Smooth muscle cell (in vitro differentiated cells): ENCODE measurements at regions not wholly inside any gene's neighbourhood (a gene's known extent, or its start where the extent isn't known, plus 50 kb on each side); places are given as distances from the start of the nearest gene placed in this dataset.

Source experiments
- DNase-seq: peaks from one replicate; lab custom pipeline; 2025; ENCODE audit not compliant: unreplicated experiment; lab: John Stamatoyannopoulos, UW
- H2AFZ ChIP-seq: fragments of 200-600 bp; sonication (generic); 2 replicates; pipeline ENCODE4 v1.6.0; 2016; ENCODE audit warnings: antibody characterized with exemption, low read depth, mild to moderate bottlenecking
- H3F3A ChIP-seq: fragments of 200-600 bp; sonication (generic); 2 replicates; pipeline ENCODE4 v1.6.0; 2017; ENCODE audit warnings: antibody characterized with exemption, low read depth
- H3K27ac ChIP-seq: fragments of 200-600 bp; sonication (generic); 2 replicates; pipeline ENCODE4 v1.5.1; 2016; ENCODE audit warnings: low read depth, mild to moderate bottlenecking
- H3K27me3 ChIP-seq: fragments of 200-600 bp; sonication (generic); 2 replicates; pipeline ENCODE4 v1.6.1; 2016; ENCODE audit warnings: low read depth, mild to moderate bottlenecking
- H3K36me3 ChIP-seq: fragments of 200-600 bp; sonication (generic); 2 replicates; pipeline ENCODE4 v1.5.1; 2016; ENCODE audit warnings: low read depth
- H3K4me1 ChIP-seq: fragments of 200-600 bp; sonication (generic); 2 replicates; pipeline ENCODE4 v1.5.1; 2016; ENCODE audit warnings: low read depth
- H3K4me2 ChIP-seq: fragments of 200-600 bp; sonication (generic); 2 replicates; pipeline ENCODE4 v1.6.0; 2016; ENCODE audit warnings: mild to moderate bottlenecking
- H3K4me3 ChIP-seq: fragments of 200-600 bp; sonication (generic); 2 replicates; pipeline ENCODE4 v1.5.1; 2016; ENCODE audit warnings: mild to moderate bottlenecking
- H3K79me2 ChIP-seq: fragments of 200-600 bp; sonication (generic); 2 replicates; pipeline ENCODE4 v1.6.0; 2016; ENCODE audit warnings: low read depth, mild to moderate bottlenecking
- H3K9ac ChIP-seq: fragments of 200-600 bp; sonication (generic); 2 replicates; pipeline ENCODE4 v1.6.0; 2016; ENCODE audit warnings: low read depth
- H3K9me3 ChIP-seq: fragments of 200-600 bp; sonication (generic); replicated peaks from 2 replicates; pipeline ENCODE4 v1.5.1; 2016; ENCODE audit warnings: low read depth
- H4K20me1 ChIP-seq: fragments of 200-600 bp; sonication (generic); 2 replicates; pipeline ENCODE4 v1.6.0; 2016; ENCODE audit warnings: low read depth
- CTCF ChIP-seq: fragments of 200-600 bp; sonication (generic); IDR thresholded peaks from 2 replicates; pipeline ENCODE4 v1.5.1; 2017; ENCODE audit warnings: borderline replicate concordance, mild to moderate bottlenecking, antibody characterized with exemption; ENCODE audit not compliant: insufficient read depth, poor library complexity, severe bottlenecking
- WGBS: methylation state at CpG from one replicate; pipeline ENCODE4 v1.1.7; 2016; ENCODE audit warnings: low lambda C conversion rate; 5-methylcytosine and 5-hydroxymethylcytosine counted together

GRCh38 chr11:25890626-25891260 is 441.2 kb upstream of the ANO3 start:
- no peaks in the 10 kb centered on the region for H3K36me3 ChIP-seq
- H3K9ac ChIP-seq = no peak overlapping the region
- no peak for TF ChIP-seq CTCF
- DNase-seq = no peak
- no peak overlapping the region for H3K4me3 ChIP-seq
- H3F3A ChIP-seq = no peaks in the 10 kb centered on the region
- H3K4me1 ChIP-seq = no peaks in the 10 kb centered on the region
- WGBS = 79% methylated on average over 3 of the region's 3 CpGs
- H3K9me3 ChIP-seq = no peaks in the 10 kb centered on the region
- no peaks in the 10 kb centered on the region for H3K27me3 ChIP-seq
- peak overlapping the region; percentile 43 for H2AFZ ChIP-seq
- H3K79me2 ChIP-seq = no peaks in the 10 kb centered on the region
- no peaks in the 10 kb centered on the region for H4K20me1 ChIP-seq
- H3K27ac ChIP-seq = no peak overlapping the region
- H3K4me2 ChIP-seq = no peak overlapping the region

GRCh38 chr11:25891960-25892359 is 440.0 kb upstream of the ANO3 start:
- no peak overlapping the region for H3K4me2 ChIP-seq
- no peaks in the 10 kb centered on the region for H3F3A ChIP-seq
- no peak overlapping the region for H2AFZ ChIP-seq
- 95% methylated on average over 1 of the region's 1 CpG for WGBS
- no peaks in the 10 kb centered on the region for H3K9me3 ChIP-seq
- no peaks in the 10 kb centered on the region for H4K20me1 ChIP-seq
- no peak for DNase-seq
- no peak overlapping the region for H3K4me3 ChIP-seq
- no peak overlapping the region for H3K9ac ChIP-seq
- H3K4me1 ChIP-seq = no peaks in the 10 kb centered on the region
- H3K27me3 ChIP-seq = no peaks in the 10 kb centered on the region
- no peaks in the 10 kb centered on the region for H3K36me3 ChIP-seq
- no peak for TF ChIP-seq CTCF
- H3K27ac ChIP-seq = no peak overlapping the region
- H3K79me2 ChIP-seq = no peaks in the 10 kb centered on the region

- Histone ChIP-seq H2AFZ (no peak overlapping the region), H3K36me3 (no peaks in the 10 kb centered on the region), H3K4me3 (no peak overlapping the region), H3K79me2 (no peaks in the 10 kb centered on the region), H4K20me1 (no peaks in the 10 kb centered on the region), H3F3A (no peaks in the 10 kb centered on the region), H3K4me2 (no peak overlapping the region), H3K9me3 (no peaks in the 10 kb centered on the region), H3K27ac (no peak overlapping the region), H3K9ac (no peak overlapping the region), H3K4me1 (no peaks in the 10 kb centered on the region), H3K27me3 (no peaks in the 10 kb centered on the region)
- WGBS = 56% methylated on average over 3 of the region's 3 CpGs
- TF ChIP-seq CTCF = no peak
- no peak for DNase-seq
Observed at GRCh38 chr11:25899617-25900160, 432.2 kb upstream of the ANO3 start.

DNA sequence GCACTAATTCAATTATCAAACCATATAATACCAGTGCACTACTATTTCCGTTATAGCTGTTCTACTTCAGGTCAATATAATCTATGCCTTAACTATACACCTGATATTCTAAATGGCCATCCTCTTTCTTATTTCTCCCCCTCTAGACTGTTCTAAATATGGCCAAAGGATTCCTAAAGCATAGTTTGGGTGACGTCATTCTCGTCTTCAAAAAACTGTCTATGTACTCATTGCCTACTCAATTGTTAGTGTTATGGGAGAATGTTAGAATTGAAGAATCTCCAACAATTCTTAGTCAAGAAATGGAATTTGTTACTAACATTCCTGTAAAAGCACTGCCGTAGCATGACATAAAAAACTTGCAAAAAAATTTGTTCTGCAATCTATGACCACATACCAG is 431.1 kb upstream of the ANO3 start:
- Histone ChIP-seq H3K4me2 (no peak overlapping the region), H3K27me3 (no peaks in the 10 kb centered on the region), H3K27ac (no peak overlapping the region), H3K4me3 (no peak overlapping the region), H3F3A (no peaks in the 10 kb centered on the region), H2AFZ (no peak overlapping the region), H3K79me2 (no peaks in the 10 kb centered on the region), H3K4me1 (no peaks in the 10 kb centered on the region), H3K36me3 (no peaks in the 10 kb centered on the region), H4K20me1 (no peaks in the 10 kb centered on the region), H3K9ac (no peak overlapping the region), H3K9me3 (no peaks in the 10 kb centered on the region)
- DNase-seq = no peak
- TF ChIP-seq CTCF = no peak
- 94% methylated on average over 4 of the region's 4 CpGs for WGBS
